ENCODE measurements at regions not wholly inside any gene's neighbourhood (a gene's known extent, or its start where the extent isn't known, plus 50 kb on each side); places are given as distances from the start of the nearest gene placed in this dataset.
"Not testable (repeated sequence)": the region's sequence is repeated elsewhere in the genome, so short reads cannot be mapped to it uniquely, and the experiment has no call there.

DNA sequence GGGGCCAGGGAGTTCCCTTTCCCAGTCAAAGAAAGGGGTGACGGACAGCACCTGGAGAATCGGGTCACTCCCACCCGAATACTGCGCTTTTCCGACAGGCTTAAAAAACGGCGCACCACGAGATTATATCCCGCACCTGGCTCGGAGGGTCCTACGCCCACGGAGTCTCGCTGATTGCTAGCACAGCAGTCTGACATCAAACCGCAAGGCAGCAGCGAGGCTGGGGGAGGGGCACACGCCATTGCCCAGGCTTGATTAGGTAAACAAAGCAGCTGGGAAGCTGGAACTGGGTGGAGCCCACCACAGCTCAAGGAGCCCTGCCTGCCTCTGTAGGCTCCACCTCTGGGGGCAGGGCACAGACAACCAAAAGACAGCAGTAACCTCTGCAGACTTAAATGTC is 223.6 kb downstream of the ETV1 start:
- not testable (repeated sequence) for H3K4me3 ChIP-seq, DNase-seq, H3K9me3 ChIP-seq, H3K36me3 ChIP-seq, H3K27me3 ChIP-seq

- Histone ChIP-seq H3K4me3 (no peak overlapping the region), H3K36me3 (no peaks in the 10 kb centered on the region)
Observed at GRCh38 chr7:13770305-13770704, 219.2 kb downstream of the ETV1 start.

DNA sequence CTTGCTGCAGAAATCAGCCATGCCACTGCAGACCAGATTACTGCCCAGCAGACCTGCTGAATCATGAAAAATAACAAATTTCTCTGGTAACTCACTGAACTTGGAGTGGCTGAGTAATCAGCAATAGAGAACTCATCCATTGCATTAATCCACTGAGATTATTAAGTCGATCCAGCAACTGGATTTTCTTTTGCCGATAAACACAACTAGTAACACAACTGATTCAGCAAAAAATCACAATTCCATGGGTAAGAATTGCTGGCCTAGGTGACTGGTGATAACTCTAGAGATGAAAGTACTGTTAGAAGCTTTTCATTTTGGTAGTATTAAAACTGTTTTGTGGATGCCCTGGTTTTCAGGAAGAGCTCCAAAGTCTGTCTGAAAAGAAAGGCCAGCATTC is 214.5 kb downstream of the ETV1 start:
- Histone ChIP-seq H3K27me3 (no peaks in the 10 kb centered on the region), H3K36me3 (no peaks in the 10 kb centered on the region), H3K4me3 (no peak overlapping the region), H3K9me3 (no peaks in the 10 kb centered on the region)
- no peak for DNase-seq

More at GRCh38 chr7:13770305-13770704, 219.2 kb downstream of the ETV1 start:
- no peaks in the 10 kb centered on the region for H3K27me3 ChIP-seq
- no peak for DNase-seq
- H3K9me3 ChIP-seq: no peaks in the 10 kb centered on the region

GRCh38 chr7:13777242-13777641 is 212.2 kb downstream of the ETV1 start:
- DNase-seq: no peak
- no peaks in the 10 kb centered on the region for H3K36me3 ChIP-seq
- no peaks in the 10 kb centered on the region for H3K9me3 ChIP-seq
- no peak overlapping the region for H3K4me3 ChIP-seq
- no peaks in the 10 kb centered on the region for H3K27me3 ChIP-seq

GRCh38 chr7:13778967-13779366 is 210.5 kb downstream of the ETV1 start:
- Histone ChIP-seq H3K27me3 (no peaks in the 10 kb centered on the region), H3K36me3 (no peaks in the 10 kb centered on the region), H3K9me3 (no peaks in the 10 kb centered on the region), H3K4me3 (no peak overlapping the region)
- DNase-seq: peak; percentile 94

DNA sequence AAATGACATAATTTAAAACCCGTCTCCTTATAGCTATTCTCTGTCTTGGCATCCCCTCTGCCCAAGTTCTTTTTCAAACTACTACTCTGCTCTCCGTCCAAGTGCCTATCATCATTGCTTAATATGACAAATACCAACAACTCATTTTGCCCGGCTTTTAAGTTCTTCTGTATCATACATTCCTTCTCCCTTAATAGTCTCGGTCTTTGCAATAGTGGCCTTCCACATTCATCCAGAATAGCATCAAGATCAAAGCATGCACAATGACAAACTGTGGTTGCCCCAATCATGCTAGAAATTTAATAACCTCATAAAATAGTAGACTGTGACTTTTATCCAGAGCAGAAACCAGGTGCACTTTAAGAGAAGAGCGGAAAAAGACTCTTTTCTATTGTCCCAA is 198.9 kb downstream of the ETV1 start:
- DNase-seq: no peak
- no peaks in the 10 kb centered on the region for H3K9me3 ChIP-seq

GRCh38 chr7:13792208-13792607 is 197.3 kb downstream of the ETV1 start:
- no peaks in the 10 kb centered on the region for H3K27me3 ChIP-seq
- H3K36me3 ChIP-seq: no peaks in the 10 kb centered on the region

More for the DNA sequence above, 198.9 kb downstream of the ETV1 start:
- H3K36me3 ChIP-seq: no peaks in the 10 kb centered on the region
- H3K4me3 ChIP-seq: no peak overlapping the region
- no peaks in the 10 kb centered on the region for H3K27me3 ChIP-seq

DNA sequence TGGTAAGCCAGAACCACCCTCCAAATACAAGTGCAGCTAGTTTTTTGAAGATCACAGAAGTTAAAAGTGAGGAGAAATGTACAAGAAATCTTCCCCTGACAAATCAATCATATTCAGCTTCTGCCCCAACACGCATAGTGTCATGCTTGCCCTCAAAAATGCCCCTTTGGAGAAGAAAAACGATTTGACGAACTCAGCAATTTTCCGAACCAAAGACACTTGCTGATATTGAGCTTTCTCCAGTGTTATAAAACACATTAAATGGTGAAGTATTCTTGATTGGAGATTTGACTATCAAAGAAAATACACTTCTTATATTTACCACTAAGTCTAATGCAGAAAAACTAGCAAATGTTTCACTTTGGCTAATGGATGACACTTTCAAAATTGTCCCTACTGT is 195.5 kb downstream of the ETV1 start:
- Histone ChIP-seq H3K9me3 (no peaks in the 10 kb centered on the region), H3K27me3 (no peaks in the 10 kb centered on the region), H3K4me3 (no peak overlapping the region), H3K36me3 (no peaks in the 10 kb centered on the region)
- DNase-seq: no peak

More at GRCh38 chr7:13792208-13792607, 197.3 kb downstream of the ETV1 start:
- DNase-seq: no peak
- Histone ChIP-seq H3K9me3 (no peaks in the 10 kb centered on the region), H3K4me3 (no peak overlapping the region)

DNA sequence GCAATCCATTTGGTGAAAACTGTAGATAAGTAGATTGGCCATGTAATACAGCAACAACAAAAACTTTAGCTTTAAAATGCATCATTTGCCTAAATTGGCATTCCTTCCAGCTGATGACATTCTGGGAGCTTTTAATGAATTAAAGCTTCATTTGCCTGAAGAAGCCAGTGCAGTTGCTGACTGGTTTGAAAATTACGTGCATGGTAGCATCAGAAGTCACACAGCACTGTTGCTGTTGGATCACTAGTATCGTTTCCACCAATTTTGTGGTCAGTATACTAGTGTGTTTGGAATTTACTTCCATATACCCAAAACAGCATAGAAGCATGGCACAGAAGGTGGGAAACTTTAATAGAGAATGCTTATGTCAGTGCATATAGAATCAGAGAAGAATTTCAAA is 194.9 kb downstream of the ETV1 start:
- H3K27me3 ChIP-seq: no peaks in the 10 kb centered on the region
- H3K4me3 ChIP-seq: no peak overlapping the region
- no peaks in the 10 kb centered on the region for H3K9me3 ChIP-seq
- DNase-seq: no peak
- H3K36me3 ChIP-seq: no peaks in the 10 kb centered on the region

DNA sequence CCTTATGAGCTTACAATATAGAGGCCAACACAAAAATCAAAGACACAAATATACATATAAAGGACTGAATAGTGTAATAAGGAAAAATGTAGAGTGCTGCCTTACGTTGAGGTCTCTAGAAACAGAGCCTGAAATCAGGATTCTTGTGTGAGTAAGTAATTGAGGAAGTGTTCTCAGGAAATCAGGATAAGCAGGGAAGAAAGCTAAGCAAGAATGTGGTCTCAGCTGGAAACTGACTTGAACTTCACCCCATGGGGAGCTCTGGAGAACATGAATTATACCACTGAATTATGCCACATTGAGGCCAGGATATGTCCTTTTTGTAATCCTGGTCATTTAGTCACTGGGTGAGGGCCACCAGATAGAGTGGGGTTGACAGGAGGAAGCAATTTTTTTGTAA is 191.9 kb downstream of the ETV1 start:
- Histone ChIP-seq H3K27me3 (no peaks in the 10 kb centered on the region), H3K4me3 (no peak overlapping the region), H3K36me3 (no peaks in the 10 kb centered on the region), H3K9me3 (no peaks in the 10 kb centered on the region)
- DNase-seq: no peak

- peak; percentile 45 for DNase-seq
- H3K9me3 ChIP-seq: no peaks in the 10 kb centered on the region
- no peaks in the 10 kb centered on the region for H3K36me3 ChIP-seq
- H3K4me3 ChIP-seq: no peak overlapping the region
- no peaks in the 10 kb centered on the region for H3K27me3 ChIP-seq
Observed at GRCh38 chr7:13800694-13801448, 188.6 kb downstream of the ETV1 start.

GRCh38 chr7:13801669-13802068 is 187.8 kb downstream of the ETV1 start:
- Histone ChIP-seq H3K9me3 (no peaks in the 10 kb centered on the region), H3K4me3 (no peak overlapping the region), H3K27me3 (no peaks in the 10 kb centered on the region), H3K36me3 (no peaks in the 10 kb centered on the region)
- DNase-seq: no peak

DNA sequence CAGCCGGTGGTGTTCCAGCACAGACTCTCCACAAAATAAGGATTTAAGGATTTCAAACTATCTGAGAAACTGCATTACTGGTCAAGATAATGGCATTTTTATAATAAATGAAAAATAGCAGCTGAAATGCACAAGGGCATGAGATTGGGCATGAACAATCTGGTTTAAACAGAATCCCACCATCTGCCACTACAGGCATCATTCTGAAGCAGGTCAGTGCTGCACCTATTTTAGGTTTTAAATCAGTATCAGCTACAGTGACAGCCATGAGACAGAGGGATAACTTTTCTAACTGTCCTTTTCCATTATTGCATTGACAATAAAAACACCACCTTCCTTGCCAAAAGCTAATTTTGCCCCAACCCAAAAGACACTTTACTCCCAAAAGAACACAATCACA is 186.8 kb downstream of the ETV1 start:
- DNase-seq: no peak
- Histone ChIP-seq H3K27me3 (no peaks in the 10 kb centered on the region), H3K9me3 (no peaks in the 10 kb centered on the region), H3K4me3 (no peak overlapping the region), H3K36me3 (no peaks in the 10 kb centered on the region)

- H3K9me3 ChIP-seq: no peaks in the 10 kb centered on the region
- H3K27me3 ChIP-seq: no peaks in the 10 kb centered on the region
- no peak overlapping the region for H3K4me3 ChIP-seq
- DNase-seq: no peak
- H3K36me3 ChIP-seq: no peaks in the 10 kb centered on the region
Observed at GRCh38 chr7:13803134-13803533, 186.3 kb downstream of the ETV1 start.

DNA sequence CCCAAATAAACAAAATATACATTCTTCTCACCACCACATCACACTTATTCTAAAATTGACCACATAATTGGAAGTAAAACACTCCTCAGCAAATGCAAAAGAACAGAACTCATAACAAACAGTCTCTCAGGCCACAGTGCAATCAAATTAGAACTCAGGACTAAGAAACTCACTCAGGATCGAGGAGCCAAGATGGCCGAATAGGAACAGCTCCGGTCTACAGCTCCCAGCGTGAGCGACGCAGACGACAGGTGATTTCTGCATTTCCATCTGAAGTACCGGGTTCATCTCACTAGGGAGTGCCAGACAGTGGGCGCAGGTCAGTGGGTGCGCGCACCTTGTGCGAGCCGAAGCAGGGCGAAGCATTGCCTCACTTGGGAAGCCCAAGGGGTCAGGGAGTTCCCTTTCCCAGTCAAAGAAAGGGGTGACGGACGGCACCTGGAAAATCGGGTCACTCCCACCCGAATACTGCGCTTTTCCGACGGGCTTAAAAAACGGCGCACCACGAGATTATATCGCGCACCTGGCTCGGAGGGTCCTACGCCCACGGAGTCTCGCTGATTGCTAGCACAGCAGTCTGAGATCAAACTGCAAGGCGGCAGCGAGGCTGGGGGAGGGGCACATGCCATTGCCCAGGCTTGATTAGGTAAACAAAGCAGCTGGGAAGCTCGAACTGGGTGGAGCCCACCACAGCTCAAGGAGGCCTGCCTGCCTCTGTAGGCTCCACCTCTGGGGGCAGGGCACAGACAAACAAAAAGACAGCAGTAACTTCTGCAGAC is 183.2 kb downstream of the ETV1 start:
- H3K27me3 ChIP-seq, H3K36me3 ChIP-seq, H3K9me3 ChIP-seq, DNase-seq, H3K4me3 ChIP-seq: not testable (repeated sequence)

- not testable (repeated sequence) for DNase-seq, H3K4me3 ChIP-seq, H3K27me3 ChIP-seq, H3K9me3 ChIP-seq, H3K36me3 ChIP-seq
Observed at GRCh38 chr7:13817230-13817629, 172.2 kb downstream of the ETV1 start.

DNA sequence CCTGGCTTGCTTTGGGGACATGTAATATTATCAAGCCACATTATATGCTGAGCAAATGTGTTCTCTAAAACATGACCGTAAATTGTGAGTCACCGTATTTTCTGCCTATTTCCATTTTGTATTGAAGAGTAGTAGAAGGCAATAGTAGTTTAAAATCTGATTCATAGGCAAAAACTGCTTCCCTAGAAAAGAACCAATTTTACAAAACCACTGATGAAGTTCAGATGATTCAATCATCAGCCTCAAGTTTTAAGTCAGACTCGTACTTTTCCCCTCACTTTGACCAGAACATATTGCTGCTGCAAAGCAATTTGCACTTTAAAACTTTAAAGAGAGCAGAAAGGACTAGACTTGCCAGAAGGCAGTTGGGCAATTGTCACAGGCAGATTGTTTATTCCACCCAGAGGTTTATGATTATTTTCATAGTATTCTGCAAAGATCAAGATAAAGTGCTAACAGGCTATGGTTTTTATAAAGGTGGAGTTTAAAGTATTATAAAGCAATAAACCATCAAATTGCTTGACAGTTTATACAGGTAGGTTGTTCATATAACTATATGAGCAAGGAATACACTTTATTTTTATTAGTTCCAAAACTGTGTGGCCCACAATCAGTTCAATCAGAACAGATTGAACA is 168.2 kb downstream of the ETV1 start:
- no peak for DNase-seq
- Histone ChIP-seq H3K9me3 (no peaks in the 10 kb centered on the region), H3K27me3 (no peaks in the 10 kb centered on the region)

More for the DNA sequence above, 168.2 kb downstream of the ETV1 start:
- no peak overlapping the region for H3K4me3 ChIP-seq
- no peaks in the 10 kb centered on the region for H3K36me3 ChIP-seq

Measured in MG63 (cell line).